LNCaP clone FGC (cell line): ENCODE measurements at regions not wholly inside any gene's neighbourhood (a gene's known extent, or its start where the extent isn't known, plus 50 kb on each side); places are given as distances from the start of the nearest gene placed in this dataset.

ENCODE experiments used
- DNase-seq: peaks from one replicate; pipeline ENCODE4 v3.0.0-alpha.2; 2011; ENCODE audit warnings: low read depth
- H3K4me3 ChIP-seq: 2 replicates; pipeline ENCODE4 v1.5.1; 2011; ENCODE audit warnings: mild to moderate bottlenecking, low read depth, low read length, control low read depth
- CTCF ChIP-seq: IDR thresholded peaks from 2 replicates; pipeline ENCODE4 v1.5.1; 2012; ENCODE audit warnings: mild to moderate bottlenecking; ENCODE audit not compliant: control insufficient read depth, insufficient read depth; ENCODE audit errors: extremely low read depth

DNA sequence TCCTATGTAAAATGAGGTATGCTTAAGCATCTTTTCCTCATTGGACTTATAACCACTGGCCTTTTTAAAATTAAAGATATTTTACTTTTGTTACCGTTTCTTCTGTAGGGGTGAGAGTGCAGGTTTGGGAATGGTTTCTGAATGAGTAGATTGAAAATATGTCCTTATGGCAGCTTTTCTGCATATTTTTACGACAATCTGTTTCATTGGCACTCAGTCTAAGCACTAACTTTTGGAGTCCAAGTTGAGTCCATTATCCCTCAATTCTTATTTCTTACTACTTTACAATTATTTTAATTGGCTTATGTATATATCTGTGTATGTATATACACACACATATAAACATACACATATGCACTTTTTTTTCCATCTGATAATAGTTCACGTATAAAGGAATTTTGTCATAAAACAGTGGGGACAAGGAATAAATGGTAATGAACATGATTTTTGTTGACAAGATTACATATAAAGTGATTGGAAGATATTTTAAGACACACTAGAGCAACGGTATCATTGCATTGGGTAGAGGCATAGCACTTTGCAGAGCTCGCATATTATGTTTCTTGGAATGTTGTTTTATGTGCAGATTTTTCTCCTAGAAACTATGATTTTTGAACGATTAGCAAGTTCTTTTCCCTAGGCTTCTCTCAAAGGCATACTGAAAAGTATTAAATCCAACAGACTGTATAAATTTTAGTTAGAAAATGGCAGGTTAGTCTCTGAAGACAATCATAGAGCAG lies 133.0 kb downstream of the FAT4 start:
- no peak for TF ChIP-seq CTCF
- no peak overlapping the region for H3K4me3 ChIP-seq
- no peak for DNase-seq

DNA sequence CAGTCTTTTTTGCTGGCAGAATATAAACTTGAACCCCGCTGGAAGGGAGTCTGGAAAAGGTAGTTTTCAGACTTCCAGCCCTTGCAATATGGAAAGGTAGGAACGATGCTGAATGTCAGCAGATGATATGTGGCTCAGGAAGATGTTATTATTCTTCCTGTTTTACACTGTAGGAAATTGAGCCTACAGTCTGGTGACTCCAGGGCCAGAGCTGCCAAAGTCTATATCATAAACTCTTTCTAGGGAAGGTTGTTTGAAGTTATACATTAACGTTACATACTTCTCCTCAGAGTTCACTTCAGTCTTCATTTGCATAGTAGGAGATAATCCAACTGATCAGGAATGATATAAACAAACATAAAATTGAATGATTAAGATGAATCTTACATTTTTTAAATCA lies 141.3 kb downstream of the FAT4 start:
- no peak overlapping the region for H3K4me3 ChIP-seq
- no peak for TF ChIP-seq CTCF
- peak; percentile 3 for DNase-seq

DNA sequence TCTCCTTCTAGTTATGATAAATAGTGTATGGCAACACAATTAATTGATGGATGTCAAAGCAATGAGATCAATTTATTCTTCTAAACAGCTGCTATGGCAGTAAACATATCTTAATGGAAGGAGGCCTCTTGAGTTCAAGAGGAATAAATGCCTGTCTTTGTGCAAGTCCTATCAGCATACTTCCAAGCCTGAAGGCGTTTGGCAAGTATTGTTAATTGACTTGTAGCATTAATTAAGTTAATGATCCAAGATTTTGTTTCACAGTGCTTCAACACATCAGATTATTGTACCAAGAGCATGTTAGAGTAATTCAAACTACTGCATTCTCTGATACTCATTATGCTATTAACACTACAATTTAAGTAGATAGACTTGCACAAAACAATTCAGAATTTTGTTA lies 144.8 kb downstream of the FAT4 start:
- no peak overlapping the region for H3K4me3 ChIP-seq
- no peak for TF ChIP-seq CTCF
- DNase-seq = no peak

DNA sequence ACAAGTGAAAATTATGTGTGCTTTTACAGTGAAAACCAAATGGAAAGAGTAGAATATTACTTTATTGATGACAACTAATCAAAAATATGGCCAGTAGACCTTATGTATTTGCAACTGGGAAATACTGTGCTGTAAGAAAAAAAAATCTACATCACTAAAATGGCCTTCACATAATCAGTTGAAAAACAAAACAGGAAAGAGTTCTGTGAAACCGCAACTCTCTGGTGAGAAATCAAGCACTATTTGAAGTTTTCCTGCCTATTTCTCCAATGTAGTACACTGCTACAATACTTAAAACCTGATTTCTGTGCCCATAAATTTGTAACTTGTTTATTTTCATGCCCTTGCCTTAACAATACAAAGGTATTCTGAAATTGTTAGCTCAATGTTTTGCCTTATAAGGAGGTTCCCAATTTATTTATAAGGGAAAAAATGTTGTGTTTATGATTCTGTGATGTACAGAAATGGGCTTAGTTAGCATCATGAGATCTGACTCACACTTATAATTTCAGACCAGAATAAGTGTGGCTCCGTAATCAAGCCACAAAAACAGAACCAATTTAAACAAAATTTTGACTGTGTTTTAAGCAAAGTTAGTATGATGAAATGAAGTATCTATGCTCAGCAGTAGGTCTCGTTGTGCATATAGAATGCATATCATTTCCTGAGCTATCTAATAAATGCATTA lies 147.1 kb downstream of the FAT4 start:
- no peak overlapping the region for H3K4me3 ChIP-seq
- no peak for DNase-seq
- no peak for TF ChIP-seq CTCF

GRCh38 chr4:125464146-125464545 lies 149.4 kb downstream of the FAT4 start:
- no peak overlapping the region for H3K4me3 ChIP-seq
- no peak for TF ChIP-seq CTCF
- DNase-seq = no peak

- TF ChIP-seq CTCF = no peak
- no peak overlapping the region for H3K4me3 ChIP-seq
- no peak for DNase-seq
These were observed 166.7 kb downstream of the FAT4 start for GRCh38 chr4:125481334-125482045.
